HG02973 (cell line): ENCODE measurements at regions not wholly inside any gene's neighbourhood (a gene's known extent, or its start where the extent isn't known, plus 50 kb on each side); places are given as distances from the start of the nearest gene placed in this dataset.
"Not testable (repeated sequence)": the region's sequence is repeated elsewhere in the genome, so short reads cannot be mapped to it uniquely, and the experiment has no call there.

Experiments used
- ATAC-seq: cut with Tn5 transposase; IDR thresholded peaks from one replicate; pipeline ENCODE4 v1.9.1; 2021; ENCODE audit warnings: moderate library complexity; ENCODE audit not compliant: unreplicated experiment

- no peak for ATAC-seq
These were observed 1395.0 kb downstream of the ZPLD1 start for GRCh38 chr3:103829723-103830326.

GRCh38 chr3:103847081-103848062 is 1412.6 kb downstream of the ZPLD1 start:
- no peak for ATAC-seq

DNA sequence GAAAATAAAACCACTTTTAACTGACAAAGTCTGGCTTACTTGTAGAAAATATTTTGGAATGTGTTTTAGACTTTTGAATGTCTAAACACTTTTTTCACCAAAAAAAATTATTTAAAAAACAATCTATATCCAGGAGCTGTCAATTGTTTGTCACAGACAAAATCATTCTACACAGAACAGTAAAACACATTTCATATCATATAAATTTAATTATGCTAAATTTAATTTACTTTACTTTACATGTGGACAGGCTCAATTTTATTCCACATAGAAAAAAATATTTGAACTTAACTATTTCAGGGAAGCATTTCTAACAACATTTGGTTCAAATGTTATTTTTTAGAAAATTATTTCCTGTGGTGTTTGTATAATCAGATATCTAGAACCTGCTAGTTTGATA is 1417.0 kb downstream of the ZPLD1 start:
- ATAC-seq = no peak

DNA sequence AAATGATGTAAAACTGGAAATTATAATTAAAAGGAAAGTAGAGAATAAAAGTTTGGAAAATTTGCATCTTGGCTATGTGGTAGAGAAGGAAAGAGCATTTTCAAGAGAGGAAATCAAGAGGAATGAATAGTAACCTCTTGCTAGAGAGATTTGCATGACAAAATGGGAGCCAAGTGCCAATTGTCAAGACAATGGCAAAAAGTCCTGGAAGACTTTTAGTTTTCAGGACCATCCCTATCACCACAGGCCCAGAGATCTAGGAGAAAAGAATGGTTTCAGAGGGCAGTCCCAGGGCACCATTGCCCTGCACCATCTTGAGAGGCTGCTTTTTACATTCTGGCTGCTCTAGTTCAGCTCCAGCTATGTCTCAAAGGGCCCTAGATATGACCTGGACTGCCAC is 1427.6 kb downstream of the ZPLD1 start:
- ATAC-seq = no peak

DNA sequence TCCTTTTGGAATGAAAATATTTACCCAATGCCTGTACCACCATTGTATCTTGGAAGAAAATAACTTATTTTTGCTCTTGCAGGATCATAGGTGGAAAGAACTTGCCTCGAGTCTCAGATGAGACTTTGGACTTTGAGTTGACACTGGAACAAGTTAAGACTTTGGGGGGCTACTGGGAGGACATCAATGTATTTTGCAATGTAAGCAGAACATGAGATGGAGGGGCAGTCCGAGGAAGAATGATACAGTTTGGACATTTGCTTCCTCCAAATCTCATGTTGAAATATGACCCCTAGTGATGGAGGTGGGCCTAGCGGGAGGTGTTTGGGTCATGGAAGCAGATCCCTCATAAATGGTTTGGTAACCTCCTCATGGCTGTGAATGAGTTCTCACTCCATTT is 1428.6 kb downstream of the ZPLD1 start:
- ATAC-seq = no peak

- ATAC-seq = no peak
These were observed 1431.3 kb downstream of the ZPLD1 start for GRCh38 chr3:103866113-103866512.

- ATAC-seq = no peak
These were observed 1438.2 kb downstream of the ZPLD1 start for GRCh38 chr3:103873021-103873420.

DNA sequence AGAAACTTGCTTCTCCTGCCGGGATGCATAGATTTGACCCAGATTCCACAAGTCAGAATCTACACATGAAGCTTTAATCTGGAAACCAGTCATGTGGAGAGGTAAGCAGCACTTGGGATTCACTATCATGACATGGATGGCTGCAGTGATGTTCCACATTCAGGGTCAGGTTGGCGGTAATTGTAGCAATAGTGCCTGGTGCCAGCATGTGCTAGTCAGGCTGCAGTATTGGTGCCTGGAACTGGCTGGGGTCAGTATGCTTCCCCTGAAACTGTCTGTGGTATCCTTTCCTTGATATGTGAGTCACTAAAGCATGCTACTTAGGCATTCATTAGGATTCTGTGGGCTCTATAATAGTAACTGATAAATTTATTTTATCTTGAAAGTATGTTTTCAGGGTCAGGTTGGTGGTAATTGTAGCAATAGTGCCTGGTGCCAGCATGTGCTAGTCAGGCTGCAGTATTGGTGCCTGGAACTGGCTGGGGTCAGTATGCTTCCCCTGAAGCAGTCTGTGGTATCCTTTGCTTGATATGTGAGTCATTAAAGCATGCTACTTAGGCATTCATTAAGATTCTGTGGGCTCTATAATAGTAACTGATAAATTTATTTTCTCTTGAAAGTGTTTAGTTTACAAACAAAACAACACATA is 1439.2 kb downstream of the ZPLD1 start:
- ATAC-seq = no peak

DNA sequence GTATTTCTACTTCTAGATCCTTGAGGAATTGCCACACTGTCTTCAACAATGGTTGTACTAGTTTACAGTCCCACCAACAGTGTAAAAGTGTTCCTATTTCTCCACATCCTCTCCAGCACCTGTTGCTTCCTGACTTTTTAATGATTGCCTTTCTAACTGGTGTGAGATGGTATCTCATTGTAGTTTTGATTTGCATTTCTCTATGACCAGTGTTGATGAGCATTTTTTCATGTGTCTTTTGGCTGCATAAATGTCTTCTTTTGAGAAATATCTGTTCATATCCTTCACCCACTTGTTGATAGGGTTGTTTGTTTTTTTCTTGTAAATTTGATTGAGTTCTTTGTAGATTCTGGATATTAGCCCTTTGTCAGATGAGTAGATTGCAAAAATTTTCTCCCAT is 1447.0 kb downstream of the ZPLD1 start:
- not testable (repeated sequence) for ATAC-seq

DNA sequence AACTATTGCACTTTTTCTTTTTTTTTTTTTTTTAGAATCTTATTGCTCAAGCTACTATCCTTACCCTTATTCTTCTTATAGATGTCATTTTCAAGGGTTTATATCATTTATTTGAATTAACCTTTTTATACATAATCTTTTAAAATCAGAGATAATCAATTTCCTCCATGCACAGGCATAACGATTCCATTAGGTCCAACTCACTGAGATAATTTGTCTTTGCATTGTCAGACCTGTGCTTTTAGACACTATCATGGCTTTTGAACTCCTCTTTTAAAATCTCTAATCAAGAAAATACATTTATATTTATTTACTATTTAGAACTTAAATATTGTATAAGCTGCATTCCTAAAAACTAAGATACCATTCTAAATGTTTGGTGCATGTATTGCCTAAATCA is 1454.9 kb downstream of the ZPLD1 start:
- no peak for ATAC-seq

- no peak for ATAC-seq
These were observed 1459.5 kb downstream of the ZPLD1 start for GRCh38 chr3:103894162-103894822.

DNA sequence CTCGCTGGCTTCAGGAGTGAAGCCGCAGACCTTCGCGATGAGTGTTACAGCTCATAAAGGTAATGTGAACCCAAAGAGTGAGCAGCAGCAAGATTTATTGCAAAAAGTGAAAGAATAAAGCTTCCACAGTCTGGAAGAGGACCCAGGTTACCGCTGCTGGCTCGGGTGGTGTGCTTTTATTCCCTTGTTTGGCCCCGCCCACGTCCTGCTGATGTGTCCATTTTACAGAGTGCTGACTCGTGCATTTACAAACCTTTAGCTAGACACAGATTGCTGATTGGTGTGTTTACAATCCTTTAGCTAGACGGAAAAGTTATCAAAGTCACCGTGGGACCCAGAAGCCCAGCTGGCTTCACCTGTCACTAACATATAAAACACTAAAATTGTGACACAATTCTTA is 1464.5 kb downstream of the ZPLD1 start:
- no peak for ATAC-seq

GRCh38 chr3:103904991-103905390 is 1461.7 kb upstream of the ALCAM start:
- ATAC-seq = no peak

DNA sequence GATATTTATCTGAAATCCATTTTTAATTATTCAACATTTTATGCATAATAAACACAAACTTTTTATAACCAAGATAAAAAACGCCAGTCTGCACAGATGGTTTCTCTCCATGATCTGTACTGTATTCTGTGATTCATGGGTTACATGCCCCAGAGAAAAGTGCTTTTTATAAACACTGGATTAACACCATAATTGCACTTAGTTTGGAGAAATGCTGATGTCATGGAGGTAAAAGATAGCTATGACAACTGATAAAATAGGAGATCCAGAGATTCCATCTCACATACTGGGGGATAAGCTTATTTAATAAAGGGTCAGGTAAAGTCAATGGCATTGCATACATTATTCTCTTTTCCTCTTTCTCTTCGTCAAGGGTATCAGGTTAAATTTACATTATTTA is 1460.4 kb upstream of the ALCAM start:
- no peak for ATAC-seq

GRCh38 chr3:103906808-103907207 is 1459.9 kb upstream of the ALCAM start:
- no peak for ATAC-seq

- ATAC-seq = no peak
These were observed 1459.1 kb upstream of the ALCAM start for GRCh38 chr3:103907567-103907966.

GRCh38 chr3:103909395-103909794 is 1457.3 kb upstream of the ALCAM start:
- no peak for ATAC-seq

- ATAC-seq = no peak
These were observed 1448.4 kb upstream of the ALCAM start for GRCh38 chr3:103918336-103918735.

DNA sequence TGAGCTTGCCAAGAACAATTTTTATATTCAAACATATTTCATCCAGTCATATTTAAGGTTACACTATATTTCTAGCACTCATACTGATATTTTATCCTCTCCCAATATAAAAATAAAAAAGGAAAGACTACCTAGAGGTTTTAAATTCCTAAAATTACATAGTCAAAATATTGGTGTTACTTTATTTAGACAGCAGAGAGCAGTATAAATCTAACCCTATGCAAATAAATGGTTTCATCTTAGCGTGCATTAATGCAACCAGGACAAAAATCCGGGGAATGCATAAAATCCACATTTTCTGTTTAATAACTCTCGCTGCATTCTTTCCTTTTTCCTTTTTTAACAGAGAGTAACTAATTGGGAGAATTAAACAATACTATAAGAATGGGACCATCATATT is 1447.4 kb upstream of the ALCAM start:
- ATAC-seq = no peak

GRCh38 chr3:103923907-103924306 is 1442.8 kb upstream of the ALCAM start:
- ATAC-seq = no peak

DNA sequence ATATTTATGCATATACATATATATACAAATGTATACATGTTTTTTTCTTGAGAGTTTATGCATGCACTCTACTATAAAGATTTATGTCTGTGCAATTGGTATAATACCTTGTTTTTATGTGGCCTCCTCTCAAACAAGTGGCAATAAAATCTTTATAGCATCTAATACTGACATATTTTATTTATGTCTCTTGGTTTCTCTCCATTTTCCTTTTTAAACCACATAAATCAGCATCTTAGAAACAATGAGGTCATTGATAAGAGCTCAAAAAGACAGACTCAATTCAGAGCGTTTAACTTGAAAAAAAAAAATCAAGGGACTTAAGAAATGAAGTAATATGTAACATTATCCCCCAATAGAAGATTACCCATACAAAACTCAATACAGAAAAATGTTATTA is 1442.2 kb upstream of the ALCAM start:
- no peak for ATAC-seq
